GM18907 (cell line): ENCODE measurements at regions not wholly inside any gene's neighbourhood (a gene's known extent, or its start where the extent isn't known, plus 50 kb on each side); places are given as distances from the start of the nearest gene placed in this dataset.

ENCODE experiments used
- ATAC-seq: cut with Tn5 transposase; IDR thresholded peaks from one replicate; pipeline ENCODE4 v1.9.1; 2021; ENCODE audit warnings: mild to moderate bottlenecking, moderate library complexity; ENCODE audit not compliant: unreplicated experiment

- ATAC-seq = no peak
These were observed 141.2 kb upstream of the HDAC9 start for GRCh38 chr7:18354108-18355085.

- no peak for ATAC-seq
These were observed 139.3 kb upstream of the HDAC9 start for GRCh38 chr7:18356191-18356645.

GRCh38 chr7:18357691-18358090, 137.9 kb upstream of the HDAC9 start:
- no peak for ATAC-seq

DNA sequence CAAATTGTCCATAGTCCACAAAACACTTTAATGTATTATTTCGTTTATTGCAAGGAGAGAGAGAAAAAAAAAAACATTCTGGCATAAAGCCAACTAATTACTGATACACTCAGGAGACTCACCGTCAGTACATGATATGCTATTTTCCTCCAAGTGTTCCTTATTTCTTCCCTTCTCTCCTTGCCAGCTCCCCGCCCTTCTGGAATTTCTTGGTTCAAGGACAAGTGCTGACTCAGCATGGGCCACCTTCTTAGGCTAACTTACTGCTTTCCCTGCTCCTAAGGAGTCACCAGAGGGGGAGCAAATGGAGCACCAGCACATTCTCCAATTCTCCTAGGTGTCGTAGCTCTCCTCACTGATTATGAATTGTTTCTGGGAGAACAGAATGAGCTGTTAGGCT, 133.8 kb upstream of the HDAC9 start:
- no peak for ATAC-seq

DNA sequence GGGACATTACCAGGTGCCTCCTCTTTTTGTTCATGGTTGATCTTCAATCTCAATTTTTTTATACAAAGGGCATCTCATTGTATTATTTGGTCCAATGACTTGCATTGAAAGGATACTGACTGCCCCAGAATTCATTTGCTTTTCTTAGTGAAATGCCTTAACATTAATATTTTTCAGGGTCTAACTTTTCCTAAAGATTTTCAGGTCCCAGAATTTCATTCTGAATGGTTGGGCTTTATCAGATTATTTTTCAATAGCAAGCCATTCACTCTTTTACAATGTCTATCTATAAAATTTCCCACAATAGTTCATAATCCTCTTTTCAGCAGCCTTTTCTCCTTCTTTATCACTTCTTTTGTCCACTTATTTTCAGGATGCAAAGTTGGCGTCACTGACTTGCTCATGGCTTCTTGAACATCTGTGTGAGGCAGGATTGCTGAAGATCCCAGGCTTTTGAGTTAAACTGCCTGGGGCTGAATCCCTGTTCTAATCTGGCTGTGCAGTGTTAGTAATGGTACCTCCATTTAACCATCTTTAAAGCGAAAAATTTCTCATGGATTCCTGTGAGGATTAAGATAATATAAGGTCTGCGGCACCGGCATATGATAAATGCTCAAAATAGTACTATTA, 131.7 kb upstream of the HDAC9 start:
- no peak for ATAC-seq

DNA sequence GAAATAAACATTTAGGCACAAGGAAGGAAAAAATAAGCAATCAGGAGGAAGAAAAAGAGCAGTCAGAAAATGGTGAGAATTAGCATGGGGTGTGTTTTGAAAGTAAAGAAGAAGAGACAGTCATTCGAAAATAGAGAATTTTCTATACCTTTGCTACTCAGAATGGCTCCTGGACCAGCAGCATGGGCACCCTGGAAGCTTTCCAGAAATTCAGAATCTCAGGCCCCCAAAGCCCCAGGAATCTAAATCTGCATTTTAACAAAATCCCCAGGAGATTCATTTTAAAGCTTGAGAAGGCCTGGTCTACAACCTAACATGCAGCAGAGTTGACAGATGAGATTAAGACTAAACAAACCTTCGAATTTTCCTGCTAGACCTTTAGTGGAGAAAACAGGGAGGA, 131.2 kb upstream of the HDAC9 start:
- no peak for ATAC-seq

DNA sequence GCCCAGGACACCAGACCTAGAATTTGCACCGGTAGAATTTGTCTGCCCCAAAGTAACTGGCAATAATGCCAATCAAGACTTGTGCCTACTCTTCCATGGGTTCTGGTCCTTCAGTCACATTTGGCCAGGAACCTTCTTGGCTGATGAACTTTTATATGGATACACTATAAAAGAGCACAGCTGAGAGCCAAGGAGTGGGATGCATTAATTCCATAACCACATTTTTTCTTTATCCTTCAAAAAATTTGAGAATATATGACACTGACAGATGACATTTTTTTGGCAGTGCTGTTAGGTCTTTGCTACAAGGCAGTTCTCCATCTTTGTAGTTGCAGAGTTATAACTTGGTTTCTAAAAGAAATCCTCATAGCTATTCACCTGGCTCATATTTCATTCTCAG, 129.2 kb upstream of the HDAC9 start:
- no peak for ATAC-seq

- no peak for ATAC-seq
These were observed 126.5 kb upstream of the HDAC9 start for GRCh38 chr7:18369011-18369410.

- ATAC-seq = no peak
These were observed 124.9 kb upstream of the HDAC9 start for GRCh38 chr7:18370633-18371032.

- no peak for ATAC-seq
These were observed 116.5 kb upstream of the HDAC9 start for GRCh38 chr7:18378989-18379605.

DNA sequence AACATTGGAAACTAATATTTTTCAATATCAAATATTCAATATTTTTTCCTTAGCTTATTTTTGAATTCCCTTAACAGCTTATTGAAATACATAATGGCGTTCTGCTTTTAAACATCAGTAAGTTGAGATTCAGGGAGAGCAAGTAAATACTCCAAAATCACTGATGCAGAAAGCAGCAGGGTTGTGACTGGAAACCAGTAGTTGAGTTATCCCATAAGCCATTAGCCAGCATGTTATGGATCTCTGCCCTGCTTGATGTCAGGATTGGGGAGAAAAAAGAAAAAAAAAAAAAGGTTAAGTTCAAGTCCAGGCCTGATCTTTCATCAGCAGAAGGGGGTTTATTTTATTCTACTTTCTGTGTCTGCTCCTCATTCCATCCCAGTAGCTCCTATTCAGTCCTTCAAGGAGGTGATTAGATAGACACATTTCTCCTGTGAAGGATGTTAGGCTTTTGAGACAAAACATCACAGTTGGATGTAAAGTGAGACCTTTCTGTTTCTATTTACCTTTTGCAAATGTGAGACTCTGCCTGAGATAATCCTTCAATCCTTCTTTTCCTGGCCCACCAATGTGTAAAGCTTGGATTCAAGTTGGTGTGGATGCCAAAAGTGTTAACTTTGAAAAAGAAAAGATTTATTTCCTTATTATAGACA, 110.9 kb upstream of the HDAC9 start:
- no peak for ATAC-seq

DNA sequence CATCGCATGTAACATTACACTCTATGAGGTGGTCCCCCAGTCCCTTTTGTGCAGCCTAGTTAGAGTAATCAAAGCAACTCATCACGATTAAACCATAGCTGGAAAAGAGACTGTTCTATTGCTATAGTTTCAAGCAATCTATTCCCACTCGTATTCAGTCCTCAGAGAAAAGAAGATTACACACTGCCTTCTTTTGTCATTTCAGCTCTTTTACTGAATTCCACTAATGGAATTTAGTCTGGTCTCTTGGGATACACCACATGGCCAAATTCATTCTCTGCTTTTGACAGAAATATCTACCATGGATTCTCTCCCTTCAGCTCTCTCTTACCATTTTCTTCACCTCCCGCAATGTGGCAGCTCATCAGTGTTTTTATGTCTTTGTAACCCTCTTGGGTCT, 108.9 kb upstream of the HDAC9 start:
- ATAC-seq = no peak

DNA sequence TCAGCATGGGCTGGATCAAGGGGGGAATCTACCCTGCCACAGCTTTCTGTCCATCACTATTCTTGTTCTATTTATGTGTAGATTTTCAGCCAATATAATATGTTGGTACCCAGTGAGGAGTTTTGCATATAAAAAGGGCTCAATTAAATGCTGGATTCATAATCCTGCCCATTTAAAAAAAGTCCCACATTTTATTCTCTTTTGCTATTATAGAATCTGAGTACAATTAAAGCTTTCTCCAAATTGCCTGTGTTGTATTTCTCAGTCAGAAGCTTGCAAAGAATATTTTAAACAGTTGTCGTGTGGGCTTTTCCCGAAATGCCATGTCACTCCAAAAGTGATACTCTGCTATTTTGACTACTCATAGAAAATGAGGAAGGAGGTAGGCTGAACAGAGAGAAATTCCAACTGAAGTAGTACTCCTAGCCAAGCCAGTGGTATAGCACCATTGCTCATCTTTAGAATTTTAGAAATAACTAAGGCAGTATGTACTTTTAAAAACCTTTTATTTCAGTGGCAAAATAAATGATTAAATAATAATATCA, 108.3 kb upstream of the HDAC9 start:
- ATAC-seq = no peak

GRCh38 chr7:18390535-18390907, 105.0 kb upstream of the HDAC9 start:
- no peak for ATAC-seq

DNA sequence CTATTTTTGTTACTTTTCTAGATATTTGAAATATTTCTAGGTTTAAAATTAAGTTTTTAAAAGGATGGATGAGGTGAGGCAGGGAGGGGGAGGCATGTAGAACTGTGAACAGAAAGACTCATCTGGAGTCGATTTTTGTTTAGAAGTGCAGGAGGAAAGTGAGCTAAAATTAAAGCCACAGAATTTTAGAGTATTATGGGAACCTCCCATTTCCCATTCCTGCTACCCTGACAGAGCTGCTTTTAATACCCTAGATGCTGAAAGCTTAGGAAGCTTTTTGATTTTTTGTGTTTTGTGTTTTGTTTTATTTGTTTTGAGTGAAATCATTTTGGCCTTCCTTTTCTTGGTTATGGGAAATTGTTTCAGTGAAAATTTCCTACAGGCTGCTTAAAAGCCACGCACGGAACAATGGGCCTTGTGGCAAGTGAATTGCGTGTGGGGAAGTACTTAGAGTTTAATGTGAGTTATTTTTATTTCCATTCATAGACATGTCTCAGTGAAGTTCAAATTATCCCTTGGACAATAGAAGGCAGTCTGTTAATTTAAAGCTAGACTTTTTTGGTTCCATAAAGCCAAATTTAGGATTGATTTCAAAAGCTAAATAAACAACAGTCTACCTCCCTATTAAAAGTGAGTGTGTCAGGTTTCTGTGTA, 102.0 kb upstream of the HDAC9 start:
- no peak for ATAC-seq

DNA sequence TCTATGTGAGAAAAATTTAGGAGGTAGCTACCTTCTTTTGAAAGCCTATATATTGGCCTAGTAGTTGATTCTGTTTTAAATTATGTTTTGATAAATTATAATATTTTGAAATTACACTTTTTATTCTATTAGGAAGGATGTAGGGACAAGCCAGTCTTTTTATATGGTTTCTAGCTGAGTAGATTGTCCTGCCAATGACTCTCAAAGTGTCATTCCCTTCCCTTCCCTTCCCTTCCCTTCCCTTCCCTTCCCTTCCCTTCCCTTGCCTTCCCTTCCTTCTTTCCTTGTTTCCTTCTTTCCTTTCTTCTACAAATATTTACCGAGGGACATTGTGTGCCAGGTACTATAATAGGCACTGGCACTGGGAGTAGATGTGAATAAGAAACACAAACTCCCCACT, 99.7 kb upstream of the HDAC9 start:
- no peak for ATAC-seq

- ATAC-seq = no peak
These were observed 98.6 kb upstream of the HDAC9 start for GRCh38 chr7:18396953-18397352.

DNA sequence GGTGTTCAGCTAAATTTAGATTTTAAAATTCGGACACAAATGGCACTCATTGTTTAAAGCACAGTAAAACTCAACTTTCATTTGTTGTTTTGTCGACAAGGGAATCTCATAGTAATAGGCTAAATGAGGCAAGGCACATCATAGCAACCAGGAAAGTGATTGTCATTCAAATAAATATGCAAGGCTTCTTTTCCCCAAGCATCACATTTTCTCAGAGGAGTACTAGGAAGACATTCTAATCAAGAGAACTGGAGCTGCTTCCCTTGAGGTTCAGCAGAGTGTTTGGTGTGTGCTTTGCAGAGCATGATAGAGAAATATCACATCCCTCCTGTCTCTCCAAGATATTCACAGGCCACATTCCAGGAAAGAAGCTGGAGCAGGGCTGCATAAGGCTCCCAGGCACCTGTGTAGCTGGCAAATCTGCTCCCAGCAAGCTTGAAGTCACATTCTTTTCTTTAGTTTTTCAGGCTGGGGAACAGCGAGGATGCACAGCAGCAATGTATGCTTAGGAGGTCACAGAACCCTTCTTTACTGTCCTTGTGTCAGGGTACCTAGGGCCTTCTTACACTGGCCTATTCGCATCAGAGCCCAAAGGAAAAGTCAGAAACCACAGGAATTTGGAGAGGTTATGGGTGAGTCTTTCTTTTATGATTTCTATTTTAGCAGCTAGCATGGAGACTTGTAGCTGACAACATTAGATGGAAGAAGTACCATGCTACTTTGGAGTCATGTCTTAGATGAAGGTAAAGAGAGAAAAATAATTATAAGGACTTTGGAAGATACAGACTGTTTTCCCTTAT, 95.9 kb upstream of the HDAC9 start:
- no peak for ATAC-seq

DNA sequence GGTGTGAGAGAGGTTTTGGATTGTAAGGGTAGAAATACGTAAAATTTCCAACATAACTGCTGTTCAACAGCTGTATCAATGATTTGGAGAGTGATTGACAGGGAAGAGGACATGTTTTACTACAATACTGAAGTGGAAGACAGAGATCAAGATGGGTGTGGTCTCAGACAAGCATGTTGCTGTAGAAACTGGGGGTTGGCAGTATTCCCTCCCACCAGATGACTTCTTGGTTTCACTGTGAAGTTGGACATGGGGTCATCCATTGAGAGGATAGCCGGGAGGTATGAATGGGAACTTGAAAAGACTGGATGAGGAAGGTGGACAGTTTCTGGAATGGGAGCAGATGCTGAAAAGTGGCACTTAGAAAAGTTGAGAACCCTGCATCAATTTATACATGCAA, 95.3 kb upstream of the HDAC9 start:
- ATAC-seq = no peak

DNA sequence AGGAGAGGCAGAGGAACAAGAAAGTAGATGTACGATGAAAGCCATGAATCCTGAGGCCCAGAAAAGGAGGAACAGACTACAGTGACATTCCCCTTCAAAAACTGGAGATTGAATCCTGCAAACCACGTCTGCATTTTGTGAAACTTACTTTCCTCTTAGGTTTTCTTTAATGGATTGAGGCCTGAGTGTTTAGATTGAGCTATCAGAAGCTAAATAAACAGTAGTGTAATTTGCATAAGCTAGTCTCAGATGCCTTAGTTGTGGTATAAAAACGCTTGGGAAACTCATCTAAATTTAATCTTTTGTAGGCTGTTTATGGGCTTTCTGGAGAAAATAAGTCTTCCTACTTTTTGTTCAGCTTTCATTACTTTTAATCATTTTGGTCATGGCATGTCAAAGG, 94.8 kb upstream of the HDAC9 start:
- no peak for ATAC-seq
